ENCODE measurements at regions not wholly inside any gene's neighbourhood (a gene's known extent, or its start where the extent isn't known, plus 50 kb on each side); places are given as distances from the start of the nearest gene placed in this dataset.

- TF ChIP-seq CTCF (IDR thresholded peaks at IDR 0.05; ENCODE audit: poor library complexity): no peak
- no peak for TF ChIP-seq EZH2 (IDR thresholded peaks at IDR 0.05; ENCODE audit: borderline replicate concordance)
Observed at GRCh38 chr13:106986687-106987426, 418.9 kb upstream of the ARGLU1 start.

Measured in hepatocyte (in vitro differentiated cells).